Spleen (tissue), 7 donors: ENCODE measurements at regions not wholly inside any gene's neighbourhood (a gene's known extent, or its start where the extent isn't known, plus 50 kb on each side); places are given as distances from the start of the nearest gene placed in this dataset.

ENCODE experiments used
- CTCF ChIP-seq, 11 experiments: fragments of 200-600 bp in 7 of 11; fragments of 450-650 bp in 4 of 11; sonication (generic) in 4 of 11; IDR thresholded peaks in 8 of 11; conservative IDR thresholded peaks in 3 of 11; 1 replicate in 7 of 11; 2 replicates in 4 of 11; pipeline versions ENCODE4 v1.4.0 to v1.8.0; 2016 to 2021; ENCODE audit warnings: antibody characterized with exemption in 11 of 11, inconsistent platforms in 4 of 11, mild to moderate bottlenecking in 1 of 11
- POLR2A ChIP-seq, 3 donors: fragments of 450-650 bp; IDR thresholded peaks; one replicate each; pipeline ENCODE4 v1.5.1; 2017; ENCODE audit warnings: antibody characterized with exemption in 3 of 3, mild to moderate bottlenecking in 1 of 3
- POLR2AphosphoS5 ChIP-seq, 3 donors: sonication (generic); formaldehyde crosslinking; IDR thresholded peaks; one replicate each; pipeline ENCODE4 v1.5.1; 2017; ENCODE audit warnings: antibody characterized with exemption in 3 of 3
- donor health status: DM: no; HTN: no; CAD: no; lungs with moderate emphysema.
- donor health status: DM: no; HTN: no; CAD: no.
- donor health status: DM: no; HTN: no; CAD: no.

- TF ChIP-seq CTCF (IDR thresholded peaks at IDR 0.05 in 8 of 11, conservative IDR thresholded peaks at IDR 0.05 in 3 of 11) (no peak), POLR2A (IDR thresholded peaks at IDR 0.05) (no peak), POLR2AphosphoS5 (IDR thresholded peaks at IDR 0.05) (no peak)
Measured at GRCh38 chr16:87194172-87194571, 123.0 kb downstream of the C16orf95 start.
